HEK293 (cell line): ENCODE measurements at regions not wholly inside any gene's neighbourhood (a gene's known extent, or its start where the extent isn't known, plus 50 kb on each side); places are given as distances from the start of the nearest gene placed in this dataset.
"Not testable (repeated sequence)": the region's sequence is repeated elsewhere in the genome, so short reads cannot be mapped to it uniquely, and the experiment has no call there.

Source experiments
- CTCF ChIA-PET: fragments of 350-600 bp; formaldehyde crosslinking; extraction: SDS; loops from one replicate; lab custom pipeline; 2021; ENCODE audit warnings: antibody characterized with exemption; lab: Yijun Ruan, JAX
- POLR2A ChIA-PET: fragments of 300-600 bp; formaldehyde crosslinking; extraction: SDS; loops from one replicate; lab custom pipeline; 2020; ENCODE audit warnings: antibody characterized with exemption, inconsistent platforms; lab: Yijun Ruan, JAX
- H3K27ac ChIP-seq: fragments of 200-500 bp; sonication (Bioruptor generic); 2 replicates; pipeline ENCODE4 v1.5.1; 2014; ENCODE audit warnings: low read depth, low read length, control low read depth, inconsistent platforms; ENCODE audit errors: extremely low read depth
- H3K36me3 ChIP-seq, 2 experiments: fragments of 200-500 bp in 1 of 2; sonication (Bioruptor generic) in 1 of 2; 1 replicate in 1 of 2; 2 replicates in 1 of 2; pipeline ENCODE4 v1.5.1; 2014 to 2017; ENCODE audit warnings: inconsistent platforms in 2 of 2, low read length in 2 of 2; ENCODE audit not compliant: control insufficient read depth in 2 of 2, insufficient read depth in 1 of 2
- H3K4me1 ChIP-seq: fragments of 200-500 bp; sonication (Bioruptor generic); 2 replicates; pipeline ENCODE4 v1.5.1; 2014; ENCODE audit warnings: mild to moderate bottlenecking, low read length, inconsistent platforms; ENCODE audit not compliant: control insufficient read depth, insufficient read depth
- H3K4me3 ChIP-seq: 2 replicates; pipeline ENCODE4 v1.5.1; 2011; ENCODE audit warnings: low read depth, mild to moderate bottlenecking, control low read depth, low read length, moderate library complexity
- H3K9me3 ChIP-seq: fragments of 200-500 bp; sonication (Bioruptor generic); 2 replicates; pipeline ENCODE4 v1.5.1; 2014; ENCODE audit warnings: low read depth, low read length, inconsistent platforms; ENCODE audit not compliant: control insufficient read depth, insufficient read depth

- H3K36me3 ChIP-seq, CTCF ChIA-PET, H3K4me1 ChIP-seq, H3K9me3 ChIP-seq, POLR2A ChIA-PET, H3K27ac ChIP-seq, H3K4me3 ChIP-seq: not testable (repeated sequence)
These were observed 62.9 kb upstream of the ZNG1F start for GRCh38 chr9:41251973-41252372.

- POLR2A ChIA-PET, H3K4me1 ChIP-seq, CTCF ChIA-PET, H3K36me3 ChIP-seq, H3K9me3 ChIP-seq, H3K4me3 ChIP-seq, H3K27ac ChIP-seq: not testable (repeated sequence)
These were observed 62.0 kb upstream of the ZNG1F start for GRCh38 chr9:41251101-41251500.

GRCh38 chr9:41246702-41247101 is 57.6 kb upstream of the ZNG1F start:
- H3K27ac ChIP-seq, H3K4me1 ChIP-seq, H3K9me3 ChIP-seq, CTCF ChIA-PET, H3K4me3 ChIP-seq, POLR2A ChIA-PET, H3K36me3 ChIP-seq: not testable (repeated sequence)
